ENCODE measurements at regions not wholly inside any gene's neighbourhood (a gene's known extent, or its start where the extent isn't known, plus 50 kb on each side); places are given as distances from the start of the nearest gene placed in this dataset.

DNA sequence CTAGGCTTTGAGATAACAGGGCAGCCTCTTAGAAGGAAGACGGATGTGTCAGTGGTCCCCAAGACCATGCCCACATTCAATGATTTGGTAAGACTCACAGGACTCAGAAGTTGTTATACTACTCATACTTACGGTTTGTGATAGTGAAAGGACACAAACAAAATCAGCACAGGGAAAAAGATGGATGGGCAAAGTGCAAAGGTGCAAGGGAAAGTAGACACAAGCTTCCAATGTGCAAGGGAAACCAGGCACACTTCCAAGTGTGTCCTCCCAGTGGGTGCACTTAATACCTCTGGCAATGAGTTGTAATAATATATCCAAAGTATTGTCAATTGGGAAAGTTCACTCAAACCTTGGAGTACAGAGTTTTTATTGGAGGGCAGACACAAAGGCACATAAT is 53.8 kb upstream of the VCX start:
- Histone ChIP-seq H2AFZ (ENCODE audit: insufficient read depth, low read depth, low read length, poor library complexity, severe bottlenecking) (no peak overlapping the region), H3K4me1 (ENCODE audit: control insufficient read depth in 2 of 2, insufficient read depth in 2 of 2, low read length in 2 of 2) (no peaks in the 10 kb centered on the region), H3K4me3 (ENCODE audit: control extremely low read depth in 1 of 5, extremely low read depth in 1 of 5, insufficient read depth in 1 of 5, low read depth in 2 of 5, low read length in 4 of 5) (no peak overlapping the region), H3K27me3 (replicated peaks in 1 of 4; ENCODE audit: control extremely low read depth in 1 of 4, control insufficient read depth in 3 of 4, insufficient read depth in 4 of 4, low read length in 3 of 4) (no peaks in the 10 kb centered on the region), H3K27ac (ENCODE audit: low read length in 2 of 2) (no peak overlapping the region), H3K36me3 (replicated peaks in 1 of 2; ENCODE audit: control extremely low read depth in 1 of 2, control insufficient read depth in 1 of 2, extremely low read depth in 1 of 2, insufficient read depth in 2 of 2, low read length in 1 of 2) (no peaks in the 10 kb centered on the region), H3K79me2 (ENCODE audit: control insufficient read depth, insufficient read depth, low read length) (no peaks in the 10 kb centered on the region), H3K9ac (ENCODE audit: low read length) (no peak overlapping the region), H3K4me2 (replicated peaks; ENCODE audit: low read depth, low read length, poor library complexity, severe bottlenecking) (no peak overlapping the region), H3K9me3 (ENCODE audit: control extremely low read depth in 1 of 3, control insufficient read depth in 2 of 3, insufficient read depth in 1 of 3, low read length in 2 of 3) (peaks cover 0 to 3% (median 0%) of the 10 kb centered on the region in 3 donors), H4K20me1 (ENCODE audit: control insufficient read depth, insufficient read depth, low read length, poor library complexity, severe bottlenecking) (no peaks in the 10 kb centered on the region)
- Mint-ChIP-seq H3K9me3 (ENCODE audit: insufficient read depth) (no peaks in the 10 kb centered on the region), H3K4me3 (no peak overlapping the region), H3K27me3 (no peaks in the 10 kb centered on the region), H3K4me1 (no peaks in the 10 kb centered on the region), H3K27ac (no peak overlapping the region)
- TF ChIP-seq, protein P1, sequence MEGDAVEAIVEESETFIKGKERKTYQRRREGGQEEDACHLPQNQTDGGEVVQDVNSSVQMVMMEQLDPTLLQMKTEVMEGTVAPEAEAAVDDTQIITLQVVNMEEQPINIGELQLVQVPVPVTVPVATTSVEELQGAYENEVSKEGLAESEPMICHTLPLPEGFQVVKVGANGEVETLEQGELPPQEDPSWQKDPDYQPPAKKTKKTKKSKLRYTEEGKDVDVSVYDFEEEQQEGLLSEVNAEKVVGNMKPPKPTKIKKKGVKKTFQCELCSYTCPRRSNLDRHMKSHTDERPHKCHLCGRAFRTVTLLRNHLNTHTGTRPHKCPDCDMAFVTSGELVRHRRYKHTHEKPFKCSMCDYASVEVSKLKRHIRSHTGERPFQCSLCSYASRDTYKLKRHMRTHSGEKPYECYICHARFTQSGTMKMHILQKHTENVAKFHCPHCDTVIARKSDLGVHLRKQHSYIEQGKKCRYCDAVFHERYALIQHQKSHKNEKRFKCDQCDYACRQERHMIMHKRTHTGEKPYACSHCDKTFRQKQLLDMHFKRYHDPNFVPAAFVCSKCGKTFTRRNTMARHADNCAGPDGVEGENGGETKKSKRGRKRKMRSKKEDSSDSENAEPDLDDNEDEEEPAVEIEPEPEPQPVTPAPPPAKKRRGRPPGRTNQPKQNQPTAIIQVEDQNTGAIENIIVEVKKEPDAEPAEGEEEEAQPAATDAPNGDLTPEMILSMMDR (IDR thresholded peaks at IDR 0.05), result no peak
- TF ChIP-seq EZH2 (IDR thresholded peaks at IDR 0.05; ENCODE audit: borderline replicate concordance, insufficient read depth, low read depth, low read length, poor library complexity, severe bottlenecking), result no peak
- intact Hi-C loops (cut with micrococcal nuclease), result no loop called here
- no CpG with 5 or more reads among the region's 2 CpGs for WGBS (ENCODE audit: insufficient coverage)
- no peak for ATAC-seq (ENCODE audit: low read depth)
- ChIA-PET POLR2A (no interaction called here), CTCF (no interaction called here)
- no peak for DNase-seq

- Histone ChIP-seq H3K27ac (ENCODE audit: low read length in 2 of 2) (no peak overlapping the region), H3K36me3 (replicated peaks in 1 of 2; ENCODE audit: control extremely low read depth in 1 of 2, control insufficient read depth in 1 of 2, extremely low read depth in 1 of 2, insufficient read depth in 2 of 2, low read length in 1 of 2) (no peaks in the 10 kb centered on the region), H3K4me1 (ENCODE audit: control insufficient read depth in 2 of 2, insufficient read depth in 2 of 2, low read length in 2 of 2) (no peaks in the 10 kb centered on the region), H3K4me2 (replicated peaks; ENCODE audit: low read depth, low read length, poor library complexity, severe bottlenecking) (no peak overlapping the region), H3K9ac (ENCODE audit: low read length) (no peak overlapping the region), H3K4me3 (ENCODE audit: control extremely low read depth in 1 of 5, extremely low read depth in 1 of 5, insufficient read depth in 1 of 5, low read depth in 2 of 5, low read length in 4 of 5) (no peak overlapping the region), H3K79me2 (ENCODE audit: control insufficient read depth, insufficient read depth, low read length) (no peaks in the 10 kb centered on the region), H3K27me3 (replicated peaks in 1 of 4; ENCODE audit: control extremely low read depth in 1 of 4, control insufficient read depth in 3 of 4, insufficient read depth in 4 of 4, low read length in 3 of 4) (no peaks in the 10 kb centered on the region), H4K20me1 (ENCODE audit: control insufficient read depth, insufficient read depth, low read length, poor library complexity, severe bottlenecking) (no peaks in the 10 kb centered on the region), H2AFZ (ENCODE audit: insufficient read depth, low read depth, low read length, poor library complexity, severe bottlenecking) (no peak overlapping the region), H3K9me3 (ENCODE audit: control extremely low read depth in 1 of 3, control insufficient read depth in 2 of 3, insufficient read depth in 1 of 3, low read length in 2 of 3) (peaks cover 0 to 3% (median 0%) of the 10 kb centered on the region in 3 donors)
- no peak overlapping the region for H3K4me3 Mint-ChIP-seq
- H3K9me3 Mint-ChIP-seq (ENCODE audit: insufficient read depth), result no peaks in the 10 kb centered on the region
- CTCF ChIA-PET, result no interaction called here
- H3K27me3 Mint-ChIP-seq, result no peaks in the 10 kb centered on the region
- H3K4me1 Mint-ChIP-seq, result no peaks in the 10 kb centered on the region
- POLR2A ChIA-PET, result no interaction called here
- ATAC-seq (ENCODE audit: low read depth) (no peak), DNase-seq (no peak)
- TF ChIP-seq, protein P1 (IDR thresholded peaks at IDR 0.05), result no peak
- no peak for TF ChIP-seq EZH2 (IDR thresholded peaks at IDR 0.05; ENCODE audit: borderline replicate concordance, insufficient read depth, low read depth, low read length, poor library complexity, severe bottlenecking)
- 80% methylated on average over 1 of the region's 1 CpG for WGBS (ENCODE audit: insufficient coverage)
- intact Hi-C loops (cut with micrococcal nuclease), result no loop called here
- no peak overlapping the region for H3K27ac Mint-ChIP-seq
These were observed 54.6 kb upstream of the VCX start for GRCh38 chrX:7788334-7788733.

All from B cell (primary cell).